ENCODE measurements at regions not wholly inside any gene's neighbourhood (a gene's known extent, or its start where the extent isn't known, plus 50 kb on each side); places are given as distances from the start of the nearest gene placed in this dataset.

DNA sequence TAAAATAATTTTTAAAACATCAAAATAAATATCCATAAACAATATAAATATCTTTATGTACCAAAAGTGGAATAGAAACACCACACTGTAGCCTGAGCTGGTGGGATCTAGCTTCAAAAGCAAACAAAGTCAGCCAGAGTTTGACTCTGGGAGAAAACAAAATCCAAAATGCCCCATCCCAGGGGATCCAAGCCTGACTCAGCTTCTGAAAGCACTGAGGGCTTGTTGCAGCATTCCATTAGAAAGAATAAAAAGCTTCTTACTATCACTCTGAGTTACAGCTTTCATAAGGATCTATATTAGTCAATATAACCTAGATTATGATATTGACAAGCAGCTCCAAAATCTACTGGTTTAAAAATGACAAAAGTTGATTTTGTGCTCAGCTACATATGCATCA lies 149.7 kb upstream of the ANKRD50 start:
- Histone ChIP-seq H3K9ac (replicated peaks in 1 of 4; ENCODE audit: extremely low read depth in 1 of 4, low read depth in 3 of 4, low read length in 3 of 4) (no peak overlapping the region), H4K91ac (replicated peaks; ENCODE audit: insufficient read length, low read length) (no peak overlapping the region), H2BK15ac (ENCODE audit: low read length) (no peak overlapping the region), H2BK5ac (ENCODE audit: low read depth, low read length) (no peak overlapping the region), H2AFZ (ENCODE audit: low read length) (no peak overlapping the region), H2AK5ac (ENCODE audit: low read depth, low read length) (no peak overlapping the region), H3K23ac (ENCODE audit: insufficient read length) (no peak overlapping the region), H3K36me3 (ENCODE audit: control insufficient read depth in 2 of 4, insufficient read depth in 4 of 4, low read length in 3 of 4) (no peaks in the 10 kb centered on the region), H3K14ac (ENCODE audit: insufficient read length) (no peak overlapping the region), H3K4me1 (replicated peaks in 1 of 4; ENCODE audit: control insufficient read depth in 3 of 4, insufficient read depth in 4 of 4, low read length in 3 of 4) (no peaks in the 10 kb centered on the region), H2BK12ac (ENCODE audit: low read depth, low read length) (no peak overlapping the region), H3K27ac (ENCODE audit: low read depth, low read length) (no peak overlapping the region), H4K20me1 (replicated peaks in 1 of 2; ENCODE audit: control insufficient read depth in 1 of 2, insufficient read depth in 2 of 2, low read length in 2 of 2) (no peaks in the 10 kb centered on the region), H3K56ac (replicated peaks; ENCODE audit: insufficient read length, low read depth, low read length) (no peak overlapping the region), H3K9me3 (ENCODE audit: insufficient read depth in 2 of 2, low read depth in 1 of 2, low read length in 1 of 2) (no peaks in the 10 kb centered on the region), H3K23me2 (ENCODE audit: low read depth, low read length) (no peaks in the 10 kb centered on the region), H4K8ac (ENCODE audit: extremely low read depth, insufficient read depth, low read length) (no peak overlapping the region), H2BK20ac (ENCODE audit: low read length) (no peak overlapping the region), H3K79me1 (ENCODE audit: low read depth, low read length) (no peaks in the 10 kb centered on the region), H3K4me3 (ENCODE audit: extremely low read depth in 1 of 4, insufficient read depth in 2 of 4, low read depth in 3 of 4, low read length in 4 of 4) (no peak overlapping the region), H2BK120ac (replicated peaks; ENCODE audit: low read depth, low read length) (no peak overlapping the region), H3K4ac (replicated peaks; ENCODE audit: insufficient read length, low read depth, low read length) (no peak overlapping the region), H4K5ac (ENCODE audit: insufficient read length, low read depth, low read length) (no peak overlapping the region), H3K27me3 (replicated peaks in 1 of 4; ENCODE audit: control insufficient read depth in 3 of 4, extremely low read depth in 1 of 4, insufficient read depth in 3 of 4, low read length in 3 of 4) (no peaks in the 10 kb centered on the region), H3K18ac (ENCODE audit: extremely low read depth, low read length) (no peak overlapping the region), H3K79me2 (ENCODE audit: control insufficient read depth in 1 of 2, insufficient read depth in 2 of 2, low read length in 2 of 2) (no peaks in the 10 kb centered on the region), H3K4me2 (ENCODE audit: insufficient read depth in 1 of 2, low read depth in 2 of 2, low read length in 2 of 2) (no peak overlapping the region)
- CTCF ChIA-PET (ENCODE audit: partially characterized antibody): no interaction called here
- FAIRE-seq (no peak), DNase-seq (ENCODE audit: low read depth in 1 of 2, low spot score in 2 of 2) (no peak)
- TF ChIP-seq POU5F1 (IDR thresholded peaks at IDR 0.05; ENCODE audit: low read depth, low read length) (no peak), SIRT6 (IDR thresholded peaks at IDR 0.05; ENCODE audit: low read length) (no peak), JUN (IDR thresholded peaks at IDR 0.05; ENCODE audit: low read depth, low read length) (no peak), NANOG (IDR thresholded peaks at IDR 0.05; ENCODE audit: insufficient read depth, low read depth, low read length, poor library complexity, severe bottlenecking) (no peak), BACH1 (IDR thresholded peaks at IDR 0.05; ENCODE audit: low read length) (no peak), RFX5 (IDR thresholded peaks at IDR 0.05; ENCODE audit: borderline replicate concordance, low read depth, low read length) (no peak), GABPA (IDR thresholded peaks at IDR 0.05; ENCODE audit: borderline replicate concordance, insufficient read depth, low read length) (no peak), EZH2 (IDR thresholded peaks at IDR 0.05; ENCODE audit: low read depth, low read length, severe bottlenecking) (no peak), PHF8 (conservative IDR thresholded peaks at IDR 0.05; ENCODE audit: low read depth, low read length) (no peak), SAP30 (IDR thresholded peaks at IDR 0.05; ENCODE audit: insufficient read depth, insufficient replicate concordance, low read length) (no peak), KDM5A (IDR thresholded peaks at IDR 0.05; ENCODE audit: low read length) (no peak), TAF1 (IDR thresholded peaks at IDR 0.05; ENCODE audit: low read depth, low read length) (no peak), SP4 (IDR thresholded peaks at IDR 0.05; ENCODE audit: low read length) (no peak), FOSL1 (IDR thresholded peaks at IDR 0.05; ENCODE audit: insufficient read depth, low read depth, low read length) (no peak), TEAD4 (IDR thresholded peaks at IDR 0.05; ENCODE audit: low read depth, low read length) (no peak)
- TF ChIP-seq, protein P1, sequence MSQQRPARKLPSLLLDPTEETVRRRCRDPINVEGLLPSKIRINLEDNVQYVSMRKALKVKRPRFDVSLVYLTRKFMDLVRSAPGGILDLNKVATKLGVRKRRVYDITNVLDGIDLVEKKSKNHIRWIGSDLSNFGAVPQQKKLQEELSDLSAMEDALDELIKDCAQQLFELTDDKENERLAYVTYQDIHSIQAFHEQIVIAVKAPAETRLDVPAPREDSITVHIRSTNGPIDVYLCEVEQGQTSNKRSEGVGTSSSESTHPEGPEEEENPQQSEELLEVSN (IDR thresholded peaks at IDR 0.05): no peak
- POLR2A ChIA-PET (ENCODE audit: partially characterized antibody): no interaction called here

All from H1 (cell line).